Kidney (tissue), 13 donors: ENCODE measurements at regions not wholly inside any gene's neighbourhood (a gene's known extent, or its start where the extent isn't known, plus 50 kb on each side); places are given as distances from the start of the nearest gene placed in this dataset.
A peak's percentile ranks its signal among the peaks of the same experiment; 100 is the strongest.

Experiments used
- DNase-seq, 5 donors: peaks; one replicate each; pipeline ENCODE4 v3.0.0-alpha.2; 2013 to 2020
- FAIRE-seq: peaks from 2 replicates; lab custom pipeline; 2012; peaks lifted over from hg19 to GRCh38; lab: Jason Lieb, UNC
- H3K27ac ChIP-seq, 2 donors: one replicate each; pipeline ENCODE4 v1.7.0; 2013; ENCODE audit warnings: low read depth in 2 of 2, low read length in 2 of 2, inconsistent platforms in 1 of 2
- H3K27me3 ChIP-seq: one replicate; pipeline ENCODE4 v1.7.1; 2013; ENCODE audit warnings: low read length, inconsistent platforms; ENCODE audit not compliant: control insufficient read depth, insufficient read depth
- H3K36me3 ChIP-seq, 3 donors: one replicate each; pipeline versions ENCODE4 v1.7.0 to v1.7.1; 2013; ENCODE audit warnings: low read length in 3 of 3, control low read depth in 1 of 3, inconsistent platforms in 1 of 3; ENCODE audit not compliant: insufficient read depth in 3 of 3, control insufficient read depth in 2 of 3
- H3K4me1 ChIP-seq, 3 donors: one replicate each; pipeline versions ENCODE4 v1.7.0 to v1.7.1; 2013; ENCODE audit warnings: low read length in 3 of 3, inconsistent platforms in 1 of 3, low read depth in 1 of 3; ENCODE audit not compliant: control insufficient read depth in 2 of 3, insufficient read depth in 2 of 3
- H3K4me3 ChIP-seq, 3 donors: one replicate each; pipeline versions ENCODE4 v1.7.0 to v1.8.1; 2013; ENCODE audit warnings: low read length in 3 of 3, control low read depth in 1 of 3, inconsistent platforms in 1 of 3
- H3K9ac ChIP-seq, 3 donors: one replicate each; pipeline versions ENCODE4 v1.7.0 to v1.7.1; 2013; ENCODE audit warnings: low read length in 3 of 3, control low read depth in 1 of 3, inconsistent platforms in 1 of 3
- H3K9me3 ChIP-seq, 3 donors: one replicate each; pipeline versions ENCODE4 v1.7.0 to v1.7.1; 2013; ENCODE audit warnings: low read length in 3 of 3, control low read depth in 1 of 3, inconsistent platforms in 1 of 3; ENCODE audit not compliant: control insufficient read depth in 2 of 3, insufficient read depth in 1 of 3
- CTCF ChIP-seq: IDR thresholded peaks from 3 replicates; pipeline ENCODE4 v1.5.1; 2012; ENCODE audit warnings: mild to moderate bottlenecking, moderate library complexity, borderline replicate concordance; ENCODE audit not compliant: insufficient read depth; ENCODE audit errors: extremely low read depth
- intact Hi-C: fragments of 100-400 bp; cut with DNase I; formaldehyde crosslinking; loops from one replicate; pipeline ENCODE4 v1.11.1; 2022
- donor health status: control.
- donor health status: control.
- donor health status: control.
- donor health status: control.
- donor health status: control.
- donor health status: DM: yes; HTN: yes; CAD: no.
- donor health status: Normal renal cell carcinoma (clear cell type).

GRCh38 chr6:167494698-167495435 is 170.0 kb downstream of the TTLL2 start:
- no peak for TF ChIP-seq CTCF
- DNase-seq (peak in 1 of 5 donors; percentile 35), FAIRE-seq (no peak)
- Histone ChIP-seq H3K9ac (no peak overlapping the region), H3K9me3 (peaks cover 0 to 3% (median 0%) of the 10 kb centered on the region in 3 donors), H3K27me3 (no peaks in the 10 kb centered on the region), H3K27ac (no peak overlapping the region), H3K36me3 (no peaks in the 10 kb centered on the region), H3K4me3 (no peak overlapping the region), H3K4me1 (peaks cover 0 to 15% (median 2%) of the 10 kb centered on the region in 3 donors)
- intact Hi-C loops, result no loop called here

GRCh38 chr6:167495506-167496401 is 170.9 kb downstream of the TTLL2 start:
- H3K9ac ChIP-seq, result no peak overlapping the region
- H3K9me3 ChIP-seq, result peaks cover 0 to 3% (median 0%) of the 10 kb centered on the region in 3 donors
- H3K27me3 ChIP-seq, result no peaks in the 10 kb centered on the region
- FAIRE-seq (no peak), DNase-seq (peak in 1 of 5 donors; percentile 43)
- peaks cover 0 to 15% (median 2%) of the 10 kb centered on the region in 3 donors for H3K4me1 ChIP-seq
- no peak for TF ChIP-seq CTCF
- no peak overlapping the region for H3K4me3 ChIP-seq
- no peak overlapping the region for H3K27ac ChIP-seq
- H3K36me3 ChIP-seq, result no peaks in the 10 kb centered on the region
- intact Hi-C loops, result no loop called here

DNA sequence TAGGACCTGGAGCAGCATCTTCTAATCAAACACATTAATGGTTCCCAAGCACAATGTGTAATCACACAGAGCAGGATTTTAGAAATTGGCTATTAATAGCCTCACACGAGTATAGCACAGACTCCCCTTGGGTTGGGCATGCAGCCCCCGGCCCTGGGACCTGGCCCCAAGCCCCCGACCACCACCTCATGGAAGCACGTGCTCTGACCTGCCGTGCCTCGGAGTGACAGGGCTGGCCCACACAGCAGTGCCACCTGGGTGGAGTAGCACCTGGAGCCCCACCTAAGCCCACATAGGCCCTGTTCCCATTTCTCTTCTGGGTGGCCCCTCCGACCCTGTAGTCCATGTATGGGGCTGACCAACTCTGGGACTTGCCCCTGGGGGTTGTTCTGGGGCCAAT is 171.8 kb downstream of the TTLL2 start:
- Histone ChIP-seq H3K27ac (no peak overlapping the region), H3K4me3 (no peak overlapping the region), H3K9ac (no peak overlapping the region), H3K4me1 (peaks cover 0 to 15% (median 2%) of the 10 kb centered on the region in 3 donors), H3K36me3 (no peaks in the 10 kb centered on the region), H3K9me3 (peaks cover 0 to 3% (median 0%) of the 10 kb centered on the region in 3 donors), H3K27me3 (no peaks in the 10 kb centered on the region)
- DNase-seq (peak in 1 of 5 donors; percentile 30), FAIRE-seq (no peak)
- intact Hi-C loops, result no loop called here
- no peak for TF ChIP-seq CTCF
